MM.1S (cell line): ENCODE measurements at regions not wholly inside any gene's neighbourhood (a gene's known extent, or its start where the extent isn't known, plus 50 kb on each side); places are given as distances from the start of the nearest gene placed in this dataset.

Experiments used
- DNase-seq: peaks from one replicate; pipeline ENCODE4 v3.0.0-alpha.2; 2015
- H2AFZ ChIP-seq: fragments of 300-600 bp; sonication (generic); 2 replicates; pipeline ENCODE4 v1.6.0; 2016; ENCODE audit warnings: antibody characterized with exemption, low read length
- H3F3A ChIP-seq: fragments of 300-600 bp; sonication (generic); 2 replicates; pipeline ENCODE4 v1.6.1; 2016; ENCODE audit warnings: mild to moderate bottlenecking, antibody characterized with exemption, low read length, moderate library complexity, mixed read lengths; ENCODE audit not compliant: insufficient read depth
- H3K27ac ChIP-seq: fragments of 300-600 bp; sonication (generic); 2 replicates; pipeline ENCODE4 v1.5.1; 2016; ENCODE audit warnings: mild to moderate bottlenecking, low read length
- H3K27me3 ChIP-seq: fragments of 300-600 bp; sonication (generic); replicated peaks from 2 replicates; pipeline ENCODE4 v1.6.0; 2016; ENCODE audit warnings: low read length; ENCODE audit not compliant: insufficient read depth
- H3K36me3 ChIP-seq: fragments of 300-600 bp; sonication (generic); replicated peaks from 2 replicates; pipeline ENCODE4 v1.6.1; 2016; ENCODE audit warnings: mild to moderate bottlenecking, low read length, mixed read lengths; ENCODE audit not compliant: insufficient read depth
- H3K4me1 ChIP-seq: fragments of 300-600 bp; sonication (generic); 2 replicates; pipeline ENCODE4 v1.6.1; 2016; ENCODE audit warnings: low read length, mixed read lengths
- H3K4me2 ChIP-seq: fragments of 300-600 bp; sonication (generic); 2 replicates; pipeline ENCODE4 v1.6.0; 2016; ENCODE audit warnings: low read depth, low read length
- H3K4me3 ChIP-seq: fragments of 300-600 bp; sonication (generic); 2 replicates; pipeline ENCODE4 v1.5.1; 2016; ENCODE audit warnings: low read length, mixed read lengths
- H3K79me2 ChIP-seq: fragments of 300-600 bp; sonication (generic); 2 replicates; pipeline ENCODE4 v1.6.1; 2016; ENCODE audit warnings: mixed run types, low read length, mixed read lengths
- H3K9ac ChIP-seq: fragments of 300-600 bp; sonication (generic); 2 replicates; pipeline ENCODE4 v1.6.1; 2016; ENCODE audit warnings: low read length, mixed read lengths
- H3K9me2 ChIP-seq: fragments of 300-600 bp; sonication (generic); replicated peaks from 2 replicates; pipeline ENCODE4 v1.6.1; 2016; ENCODE audit warnings: mild to moderate bottlenecking, low read length, mixed read lengths; ENCODE audit not compliant: insufficient read depth
- H3K9me3 ChIP-seq: fragments of 300-600 bp; sonication (generic); replicated peaks from 2 replicates; pipeline ENCODE4 v1.6.1; 2016; ENCODE audit warnings: mild to moderate bottlenecking, low read length, mixed read lengths; ENCODE audit not compliant: insufficient read depth
- H4K20me1 ChIP-seq: fragments of 300-600 bp; sonication (generic); 2 replicates; pipeline ENCODE4 v1.6.1; 2016; ENCODE audit warnings: mild to moderate bottlenecking, low read length, moderate library complexity, mixed read lengths; ENCODE audit not compliant: insufficient read depth
- EZH2 ChIP-seq: fragments of 300-600 bp; sonication (generic); optimal IDR thresholded peaks from 2 replicates; pipeline ENCODE3; 2017; ENCODE audit warnings: low read depth, mild to moderate bottlenecking, antibody characterized with exemption, low read length, mixed read lengths
- EZH2phosphoT487 ChIP-seq: fragments of 300-600 bp; sonication (generic); IDR thresholded peaks from 2 replicates; pipeline ENCODE4 v1.6.1; 2018; ENCODE audit warnings: antibody characterized with exemption, low read length
- TF ChIP-seq, protein P1 (sequence below): fragments of 300-600 bp; sonication (generic); IDR thresholded peaks from 2 replicates; pipeline ENCODE4 v1.5.1; 2016; ENCODE audit warnings: antibody characterized with exemption, low read length, mixed read lengths

DNA sequence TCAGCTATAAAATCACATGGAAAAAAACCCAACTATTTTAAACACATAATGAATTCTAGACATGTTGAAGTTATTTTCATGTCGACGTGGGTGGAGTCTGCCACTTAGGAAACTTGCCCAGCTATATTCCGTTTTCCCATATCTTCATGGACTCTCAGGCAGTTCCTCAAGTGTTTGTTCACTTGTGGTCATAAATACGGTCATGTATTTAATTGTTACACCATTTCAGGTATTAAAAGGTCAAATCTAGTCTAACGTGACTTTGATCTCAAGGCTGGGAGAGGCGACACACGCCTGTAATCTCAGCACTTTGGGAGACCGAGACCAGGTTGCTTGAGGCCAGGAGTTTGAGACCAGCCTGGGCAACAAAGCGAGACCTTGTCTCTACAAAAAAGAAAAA lies 346.9 kb downstream of the PBX1 start:
- no peaks in the 10 kb centered on the region for H3K4me1 ChIP-seq
- no peaks in the 10 kb centered on the region for H3K9me3 ChIP-seq
- H3K9ac ChIP-seq = no peak overlapping the region
- no peak overlapping the region for H3K27ac ChIP-seq
- no peaks in the 10 kb centered on the region for H3K79me2 ChIP-seq
- no peaks in the 10 kb centered on the region for H3K27me3 ChIP-seq
- H4K20me1 ChIP-seq = no peaks in the 10 kb centered on the region
- H2AFZ ChIP-seq = no peak overlapping the region
- no peak for DNase-seq
- no peak overlapping the region for H3K4me2 ChIP-seq
- H3K4me3 ChIP-seq = no peak overlapping the region
- H3K36me3 ChIP-seq = no peaks in the 10 kb centered on the region
- no peaks in the 10 kb centered on the region for H3F3A ChIP-seq
- no peaks in the 10 kb centered on the region for H3K9me2 ChIP-seq
- TF ChIP-seq EZH2 (no peak), EZH2phosphoT487 (no peak)
- TF ChIP-seq, protein P1, sequence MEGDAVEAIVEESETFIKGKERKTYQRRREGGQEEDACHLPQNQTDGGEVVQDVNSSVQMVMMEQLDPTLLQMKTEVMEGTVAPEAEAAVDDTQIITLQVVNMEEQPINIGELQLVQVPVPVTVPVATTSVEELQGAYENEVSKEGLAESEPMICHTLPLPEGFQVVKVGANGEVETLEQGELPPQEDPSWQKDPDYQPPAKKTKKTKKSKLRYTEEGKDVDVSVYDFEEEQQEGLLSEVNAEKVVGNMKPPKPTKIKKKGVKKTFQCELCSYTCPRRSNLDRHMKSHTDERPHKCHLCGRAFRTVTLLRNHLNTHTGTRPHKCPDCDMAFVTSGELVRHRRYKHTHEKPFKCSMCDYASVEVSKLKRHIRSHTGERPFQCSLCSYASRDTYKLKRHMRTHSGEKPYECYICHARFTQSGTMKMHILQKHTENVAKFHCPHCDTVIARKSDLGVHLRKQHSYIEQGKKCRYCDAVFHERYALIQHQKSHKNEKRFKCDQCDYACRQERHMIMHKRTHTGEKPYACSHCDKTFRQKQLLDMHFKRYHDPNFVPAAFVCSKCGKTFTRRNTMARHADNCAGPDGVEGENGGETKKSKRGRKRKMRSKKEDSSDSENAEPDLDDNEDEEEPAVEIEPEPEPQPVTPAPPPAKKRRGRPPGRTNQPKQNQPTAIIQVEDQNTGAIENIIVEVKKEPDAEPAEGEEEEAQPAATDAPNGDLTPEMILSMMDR = no peak

DNA sequence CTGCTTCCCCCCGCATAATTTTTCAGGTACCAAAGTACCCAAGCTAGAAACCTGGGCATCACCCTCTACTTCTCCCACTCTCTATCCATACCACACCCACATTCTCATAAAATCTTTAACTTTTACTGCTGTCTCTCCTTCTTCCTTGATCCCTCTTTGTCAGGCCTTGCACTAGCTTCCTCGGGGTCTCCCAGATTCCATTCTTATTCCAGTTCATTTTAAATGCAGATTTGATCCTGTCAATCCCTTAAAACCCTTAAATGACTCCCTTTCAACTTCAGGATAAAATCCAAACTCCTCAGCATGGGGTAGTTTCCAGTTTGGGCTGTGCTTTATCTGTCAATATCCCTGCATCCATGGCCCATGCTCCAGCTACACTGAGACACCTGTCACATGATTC lies 343.5 kb downstream of the PBX1 start:
- no peaks in the 10 kb centered on the region for H3K36me3 ChIP-seq
- no peak overlapping the region for H2AFZ ChIP-seq
- DNase-seq = no peak

More for the DNA sequence above, 343.5 kb downstream of the PBX1 start:
- no peaks in the 10 kb centered on the region for H3F3A ChIP-seq
- TF ChIP-seq EZH2 (no peak), EZH2phosphoT487 (no peak)
- TF ChIP-seq, protein P1 = no peak
- H3K9ac ChIP-seq = no peak overlapping the region
- H3K9me3 ChIP-seq = no peaks in the 10 kb centered on the region
- H3K27me3 ChIP-seq = no peaks in the 10 kb centered on the region
- no peak overlapping the region for H3K4me2 ChIP-seq
- no peak overlapping the region for H3K27ac ChIP-seq
- no peaks in the 10 kb centered on the region for H3K79me2 ChIP-seq
- H3K9me2 ChIP-seq = no peaks in the 10 kb centered on the region
- H4K20me1 ChIP-seq = no peaks in the 10 kb centered on the region
- H3K4me1 ChIP-seq = no peaks in the 10 kb centered on the region
- no peak overlapping the region for H3K4me3 ChIP-seq
